OCI-M2 (cell line): ENCODE measurements at regions not wholly inside any gene's neighbourhood (a gene's known extent, or its start where the extent isn't known, plus 50 kb on each side); places are given as distances from the start of the nearest gene placed in this dataset.
"Not testable (repeated sequence)": the region's sequence is repeated elsewhere in the genome, so short reads cannot be mapped to it uniquely, and the experiment has no call there.

Experiments used
- DNase-seq: peaks from one replicate; lab custom pipeline; 2025; ENCODE audit not compliant: unreplicated experiment; lab: John Stamatoyannopoulos, UW

DNA sequence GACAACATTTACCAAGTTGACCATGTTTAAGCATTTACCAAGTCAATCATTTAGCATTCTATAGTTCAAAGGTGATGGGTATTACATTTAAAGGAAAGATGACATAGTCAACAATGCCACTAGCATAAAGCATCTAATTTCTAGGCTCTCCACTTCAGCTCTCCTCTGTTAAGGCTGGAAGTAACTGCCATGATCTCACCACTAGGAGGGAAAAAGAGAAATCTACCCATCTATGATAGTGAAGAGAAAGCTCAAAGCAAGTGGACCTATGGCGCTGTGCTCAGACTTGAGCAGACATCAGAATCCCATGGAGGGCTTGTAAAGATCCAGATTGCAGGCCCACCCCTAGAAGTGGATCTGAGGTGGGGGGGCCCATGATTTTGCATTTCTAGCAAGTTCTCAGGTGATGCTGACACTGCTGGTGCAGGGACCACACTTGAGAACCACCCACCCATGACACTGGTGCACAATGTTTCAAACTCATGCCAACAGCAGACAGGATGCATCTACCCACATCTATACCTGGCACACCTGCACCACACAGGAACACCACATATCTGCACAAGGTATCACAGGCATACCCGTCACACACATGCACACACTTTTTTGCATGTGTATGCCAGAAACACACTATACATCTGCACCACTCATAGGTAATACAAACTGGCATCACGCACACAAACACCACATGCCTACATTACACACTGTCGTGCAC, 392.9 kb upstream of the RUNX1 start:
- no peak for DNase-seq

DNA sequence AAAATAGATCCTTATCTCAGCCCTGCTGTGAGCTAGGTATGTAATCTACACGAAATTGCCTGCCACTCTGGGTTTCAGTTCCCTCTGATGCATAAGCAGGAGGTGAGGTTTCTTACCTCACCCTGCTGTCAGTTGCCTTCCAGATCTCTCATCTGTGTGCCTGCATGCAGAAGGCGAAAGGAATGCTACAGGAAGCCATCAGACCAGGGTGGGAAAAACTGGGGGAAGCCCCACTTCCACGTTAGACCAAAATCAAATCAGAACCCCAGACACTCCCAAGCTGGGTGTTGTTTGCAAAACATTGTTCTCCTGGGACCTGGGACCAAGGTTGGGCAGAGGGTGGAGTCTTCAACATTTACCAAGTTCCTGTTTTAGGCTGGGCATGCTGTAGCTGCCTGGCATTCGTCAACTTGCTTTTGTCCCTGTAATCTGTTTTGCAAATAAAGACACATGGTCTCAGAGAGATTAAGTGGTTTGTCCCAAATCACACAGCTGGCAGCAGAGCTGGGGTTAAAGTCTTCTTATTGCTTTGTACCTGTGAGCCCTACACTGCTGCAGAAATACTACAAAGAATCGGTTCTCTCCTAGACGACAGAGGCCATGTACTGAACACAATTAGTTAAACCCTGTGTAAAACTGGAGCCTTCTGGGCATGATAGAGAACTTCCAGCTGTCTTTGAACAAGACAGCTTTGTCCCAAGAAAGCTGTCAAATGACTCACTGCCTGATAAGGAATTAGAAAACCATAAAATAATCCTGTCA, 389.7 kb upstream of the RUNX1 start:
- no peak for DNase-seq

DNA sequence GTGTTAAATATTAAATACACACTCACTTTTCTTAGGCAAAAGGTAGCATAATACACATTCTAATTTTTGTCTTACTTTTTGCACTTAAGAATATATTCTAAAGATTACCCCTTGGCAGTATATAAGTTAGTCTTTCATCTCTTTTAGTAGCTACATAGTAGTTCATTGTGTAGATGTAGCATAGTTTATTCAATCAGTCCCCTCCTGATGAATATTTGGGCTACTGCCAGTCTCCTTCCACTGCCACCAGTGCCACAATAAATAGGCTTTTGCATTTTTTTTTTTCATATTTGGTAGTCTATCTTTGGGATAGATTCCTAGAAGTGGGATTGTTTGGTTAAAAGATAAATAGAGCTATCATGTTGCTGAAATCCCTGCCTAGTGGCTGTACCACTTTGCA, 388.8 kb upstream of the RUNX1 start:
- DNase-seq: no peak

DNA sequence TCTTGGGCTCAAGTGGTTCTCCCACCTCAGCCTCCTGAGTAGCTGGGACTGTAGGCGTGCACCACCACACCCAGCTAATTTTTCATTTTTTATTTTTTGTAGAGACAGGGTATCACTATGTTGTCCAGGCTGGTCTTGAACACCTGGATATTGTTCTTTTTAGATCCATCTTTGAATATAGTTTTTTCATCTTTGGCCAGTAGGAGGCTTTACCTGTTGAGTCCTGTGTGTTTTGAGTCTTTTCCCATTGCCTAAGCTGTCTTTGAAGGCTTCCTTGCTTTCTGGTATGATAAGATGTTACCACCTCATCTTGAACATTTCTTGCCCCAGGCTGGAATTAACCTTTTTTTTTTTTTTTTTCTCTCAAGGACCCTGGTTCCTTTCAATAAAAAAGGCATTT, 387.8 kb upstream of the RUNX1 start:
- no peak for DNase-seq

DNA sequence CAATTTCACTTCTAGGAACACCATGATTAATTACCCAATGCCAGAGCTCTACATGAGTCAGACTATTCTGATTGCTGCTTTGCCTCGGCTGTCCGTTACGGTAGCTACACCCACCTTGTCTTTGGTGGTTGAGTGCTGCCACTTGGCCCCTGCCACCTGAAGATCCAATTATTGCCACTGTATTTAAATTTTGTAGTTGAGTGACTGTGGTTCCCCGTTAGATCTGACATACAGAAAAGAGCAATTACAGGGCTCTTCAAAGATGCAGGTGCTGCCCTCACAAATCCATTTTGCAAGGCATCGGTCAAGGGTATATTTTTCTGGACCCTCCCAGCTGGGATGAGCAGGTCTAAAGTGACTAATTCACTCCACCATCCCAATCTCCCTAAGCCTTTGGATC, 383.5 kb upstream of the RUNX1 start:
- not testable (repeated sequence) for DNase-seq

DNA sequence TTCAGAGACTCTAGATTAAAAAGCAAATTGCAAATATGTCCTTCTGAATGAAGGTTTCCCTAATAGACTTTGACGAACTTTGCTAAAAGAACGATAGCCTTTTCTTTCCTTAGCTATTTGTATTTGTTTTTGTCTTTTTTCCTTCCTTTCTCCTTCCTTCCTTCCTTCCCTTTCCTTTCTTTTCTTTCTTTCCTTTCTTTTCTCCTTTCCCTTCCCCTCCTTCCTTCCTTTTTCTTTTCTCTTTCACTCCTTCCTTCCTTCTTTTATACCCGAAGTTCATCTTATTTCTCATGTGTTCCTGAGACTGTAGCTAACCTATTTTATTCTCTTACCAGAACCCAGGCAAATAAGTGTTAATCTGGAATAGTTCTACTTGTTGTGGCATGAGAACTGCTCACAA, 381.2 kb upstream of the RUNX1 start:
- no peak for DNase-seq

DNA sequence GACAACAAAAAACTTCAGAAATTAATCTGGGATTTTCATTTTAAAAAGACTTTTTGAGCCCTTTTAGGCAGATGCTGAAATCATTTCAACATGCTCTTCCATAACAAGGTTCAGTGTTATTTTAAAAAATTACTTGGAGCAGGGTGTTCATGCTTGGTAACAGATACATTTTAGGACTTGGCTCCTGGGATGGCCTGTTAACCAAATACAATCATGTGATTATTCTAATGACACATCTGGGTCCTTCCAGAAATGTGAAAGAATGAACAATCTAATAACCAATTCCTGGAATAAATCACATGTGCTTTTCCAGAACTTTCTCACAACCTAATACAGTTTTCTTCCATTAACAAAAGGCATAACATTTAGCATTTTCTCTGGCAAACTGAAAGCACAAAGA, 379.8 kb upstream of the RUNX1 start:
- DNase-seq: no peak

DNA sequence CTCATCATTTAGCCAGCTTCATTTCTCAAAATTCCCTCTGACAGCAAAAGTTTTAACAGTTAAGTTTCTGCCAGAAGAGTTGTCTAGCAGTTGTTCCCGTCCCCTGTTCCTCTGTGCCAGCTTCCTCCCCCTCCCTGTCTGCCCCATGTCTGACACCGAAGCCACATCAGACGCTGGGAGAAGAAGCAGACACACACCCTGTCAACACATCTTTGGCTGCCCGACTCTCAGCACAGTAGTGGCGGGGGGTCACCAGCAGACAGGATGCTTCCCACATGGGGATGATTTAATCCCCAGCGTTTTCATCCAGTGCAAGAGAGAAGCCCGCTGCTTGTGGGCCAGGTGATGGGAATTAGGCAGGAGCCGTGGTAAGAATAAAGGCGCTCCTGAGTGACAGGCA, 379.4 kb upstream of the RUNX1 start:
- no peak for DNase-seq

DNA sequence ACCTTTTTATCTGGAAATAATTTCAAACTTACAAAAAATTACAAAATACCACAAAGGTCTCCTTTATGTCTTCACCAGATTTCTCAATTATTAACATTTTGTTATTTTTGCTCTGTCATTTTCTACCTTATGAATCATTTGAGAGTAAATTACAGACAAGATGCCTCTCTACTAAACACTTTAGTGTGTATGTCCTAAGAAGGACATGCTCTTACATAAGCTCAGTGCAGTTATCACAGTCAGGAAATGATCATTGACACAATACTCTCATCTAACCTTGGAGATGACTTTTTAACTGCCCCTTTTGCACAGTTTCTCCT, 378.9 kb upstream of the RUNX1 start:
- DNase-seq: no peak

DNA sequence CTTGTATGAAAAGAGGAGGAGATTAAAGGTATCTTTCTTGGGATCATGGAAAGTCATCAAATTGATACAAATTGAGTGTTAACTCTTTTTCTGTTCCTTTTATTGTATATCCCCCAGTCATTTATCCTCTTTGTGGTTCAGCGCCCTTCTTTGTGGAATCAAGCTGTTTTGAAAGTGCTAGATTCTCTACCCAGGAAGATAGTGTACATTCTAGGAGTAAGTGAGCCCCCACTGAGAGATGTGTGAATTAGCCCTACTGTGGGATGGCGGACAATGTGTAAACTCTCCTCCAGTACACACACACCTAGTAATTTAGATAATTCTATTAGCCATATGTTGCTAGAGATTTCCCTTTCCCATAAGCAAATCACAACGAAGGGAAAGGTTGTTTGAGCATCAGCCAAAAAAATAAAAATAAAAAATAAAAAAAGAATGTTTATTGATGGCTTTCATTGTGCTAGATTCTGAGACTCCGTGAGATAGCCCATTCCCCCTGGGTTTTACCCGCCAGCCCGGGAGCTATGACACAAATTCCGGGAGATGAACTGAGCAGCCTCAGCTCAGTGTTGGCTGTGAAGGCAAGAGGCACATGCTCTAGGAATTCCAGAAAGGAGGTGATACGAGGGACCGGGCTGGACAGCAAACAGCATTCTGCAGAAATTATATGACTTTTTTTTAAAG, 378.4 kb upstream of the RUNX1 start:
- DNase-seq: no peak

DNA sequence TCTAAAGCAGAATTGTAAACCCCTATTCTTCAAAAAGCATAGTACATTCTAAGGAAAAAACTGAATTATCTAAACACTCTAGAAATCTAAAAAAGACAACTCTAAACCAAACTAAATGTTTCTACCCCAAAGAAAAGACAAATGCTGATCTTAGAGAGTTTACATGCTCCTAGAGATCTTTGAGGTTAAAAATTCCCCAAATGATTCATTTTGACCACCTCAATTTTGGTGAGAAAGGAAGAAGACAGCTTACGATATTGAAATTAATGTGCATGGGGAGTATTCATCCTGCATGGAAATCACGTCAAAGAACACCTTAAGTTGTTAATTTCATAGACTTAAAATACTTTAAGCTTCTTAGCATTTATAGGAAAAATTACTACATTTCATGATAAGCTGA, 377.8 kb upstream of the RUNX1 start:
- DNase-seq: no peak

DNA sequence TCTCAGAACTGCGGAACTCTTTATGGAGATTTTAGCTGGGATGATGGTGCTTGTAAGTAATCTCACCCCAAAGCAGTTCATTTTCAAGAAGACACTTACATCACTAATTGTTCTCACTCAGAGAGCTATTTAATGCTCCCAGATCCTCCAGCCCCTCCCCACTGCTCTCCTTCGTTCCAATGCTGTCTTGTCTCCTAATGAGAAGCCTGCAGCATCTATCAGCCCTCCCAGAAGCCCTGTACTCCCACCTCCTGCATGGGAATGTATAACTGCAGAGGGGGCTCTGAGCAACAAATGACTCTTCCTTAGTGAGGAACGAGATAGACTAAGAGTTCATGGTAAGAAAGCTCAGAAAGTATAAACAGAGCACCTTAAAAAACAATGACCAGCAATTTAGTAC, 377.4 kb upstream of the RUNX1 start:
- no peak for DNase-seq

DNA sequence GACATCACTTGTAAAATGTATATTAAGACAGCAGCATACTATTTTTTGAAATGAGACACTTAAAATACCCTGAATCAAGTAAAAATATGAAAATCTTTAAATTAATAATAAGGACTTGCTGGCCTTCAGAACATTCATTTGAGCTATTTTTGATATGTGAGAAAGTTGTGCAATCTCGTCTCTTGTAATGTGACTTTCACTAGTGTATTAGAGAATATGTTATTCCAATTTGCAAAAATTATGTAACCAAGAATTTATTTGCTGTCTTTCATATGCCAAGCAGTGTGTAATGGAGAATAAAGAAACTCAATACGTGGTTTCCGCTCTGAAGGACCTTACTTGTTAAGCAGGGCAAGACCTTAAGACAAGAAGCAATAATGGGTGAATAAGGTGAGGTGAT, 375.0 kb upstream of the RUNX1 start:
- no peak for DNase-seq

DNA sequence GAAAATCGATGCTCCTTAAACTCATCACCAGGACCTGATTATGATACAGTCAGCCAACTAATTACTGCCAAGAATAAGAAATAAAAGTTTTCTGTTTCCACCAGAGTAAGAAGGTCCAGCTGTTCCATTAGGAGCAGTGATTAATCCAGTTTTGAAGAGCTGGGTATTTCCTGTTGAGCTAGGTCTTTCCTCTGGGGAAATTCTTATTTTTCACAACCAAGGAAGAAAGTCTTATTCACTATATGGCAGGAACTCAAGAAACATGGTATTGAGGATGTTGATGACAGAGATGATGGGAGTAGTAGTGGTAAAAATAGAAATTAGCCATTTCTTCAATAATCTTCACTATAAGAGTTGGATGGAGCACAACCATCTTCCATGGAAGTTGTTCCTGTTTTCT, 374.6 kb upstream of the RUNX1 start:
- DNase-seq: no peak

DNA sequence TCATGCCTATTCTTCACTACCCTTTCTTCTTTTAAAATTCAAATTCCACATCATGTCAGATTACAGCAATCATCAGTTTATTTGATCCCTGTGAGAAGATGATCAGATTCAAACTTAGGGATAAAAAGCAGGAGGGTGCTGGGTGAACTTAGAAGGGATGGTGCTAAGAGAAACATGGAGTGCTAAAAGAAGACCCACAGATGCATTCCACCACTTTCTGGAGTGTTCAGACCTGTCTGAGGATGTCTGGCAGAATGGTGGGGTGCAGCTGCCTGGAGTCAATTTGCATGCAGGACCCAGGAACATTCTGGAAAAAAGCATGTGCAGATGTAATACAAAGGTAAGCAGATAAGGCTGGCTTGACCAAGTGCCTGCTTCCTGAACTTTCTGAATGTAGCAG, 372.9 kb upstream of the RUNX1 start:
- no peak for DNase-seq

DNA sequence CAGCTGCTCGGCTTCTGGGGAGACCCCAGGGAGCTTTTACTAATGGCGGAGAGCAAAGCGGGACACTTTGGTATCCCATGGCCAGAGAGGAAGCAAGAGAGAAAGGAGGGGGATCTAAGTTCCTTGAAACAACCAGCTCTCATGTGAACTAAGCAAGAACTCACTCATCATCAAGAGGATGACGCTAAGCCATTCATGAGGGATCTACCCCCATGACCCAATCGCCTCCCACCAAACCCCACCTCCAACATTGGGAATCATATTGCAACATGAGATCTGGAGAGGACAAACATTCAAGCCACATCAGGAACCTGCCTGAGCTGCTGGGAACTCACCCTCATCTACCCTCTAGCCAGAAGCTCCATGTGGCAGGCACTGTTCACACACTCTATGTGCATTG, 372.1 kb upstream of the RUNX1 start:
- DNase-seq: no peak

DNA sequence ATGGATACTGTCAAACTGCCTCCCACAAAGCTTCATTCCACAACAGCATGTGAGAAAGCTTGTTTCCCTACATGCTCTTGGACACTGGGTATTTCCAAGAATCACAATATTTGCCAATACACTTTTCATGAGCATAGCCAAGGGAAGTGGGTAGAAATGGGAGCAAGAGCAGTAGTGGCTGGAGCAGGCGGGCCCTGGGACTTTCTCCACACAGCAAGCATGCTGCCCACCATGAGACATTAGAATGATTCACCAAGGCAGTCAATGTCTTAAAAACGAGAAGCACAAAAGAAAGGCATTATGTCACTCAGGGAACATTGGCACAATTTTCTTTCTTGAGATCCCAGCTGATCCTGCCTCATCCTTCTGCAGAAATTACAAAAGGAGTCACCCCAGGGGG, 371.6 kb upstream of the RUNX1 start:
- no peak for DNase-seq

DNA sequence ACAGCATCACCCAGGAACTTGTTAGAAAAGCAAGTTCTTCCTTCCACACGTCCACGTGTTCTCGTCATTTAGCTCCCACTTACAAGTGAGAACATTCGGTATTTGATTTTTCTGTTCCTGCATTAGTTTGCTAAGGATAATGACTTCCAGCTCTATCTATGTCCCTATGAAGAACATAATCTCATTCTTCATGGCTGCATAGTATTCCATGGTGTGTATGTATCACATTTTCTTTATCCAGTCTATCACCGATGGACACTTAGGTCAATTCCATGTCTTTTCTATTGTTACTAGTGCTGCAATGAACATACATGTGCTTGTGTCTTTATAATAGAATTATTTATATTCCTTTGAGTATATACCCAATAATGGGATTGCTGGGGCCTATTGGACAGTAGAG, 368.7 kb upstream of the RUNX1 start:
- no peak for DNase-seq

DNA sequence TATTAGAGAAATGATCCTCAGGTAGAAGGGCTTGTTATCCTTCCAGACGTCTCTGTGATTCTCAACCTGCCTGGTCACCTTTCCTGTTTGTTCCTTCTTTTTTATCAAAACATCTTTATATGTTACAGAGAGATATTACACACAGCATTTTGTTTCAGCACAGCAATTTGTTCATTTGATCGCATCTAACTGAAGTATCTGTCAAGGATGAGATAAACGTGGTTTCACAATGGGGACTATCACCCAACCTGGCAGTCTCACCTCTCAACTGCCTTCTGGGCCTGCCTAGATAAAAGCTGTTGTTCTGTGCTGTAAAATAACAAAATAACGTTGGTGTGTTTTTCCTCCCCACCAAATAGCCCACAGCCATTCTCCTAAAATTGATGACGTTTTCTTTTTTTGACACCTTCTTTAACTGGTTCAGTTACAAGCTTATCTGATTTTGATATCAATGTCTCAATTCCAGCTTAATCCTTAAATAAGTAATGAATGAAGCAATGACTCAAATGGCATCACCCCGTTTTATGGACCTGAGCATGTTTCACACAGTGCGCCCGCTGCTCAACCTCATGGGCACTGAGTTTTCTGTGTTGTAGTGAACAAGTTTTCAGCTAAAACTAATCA, 367.9 kb upstream of the RUNX1 start:
- no peak for DNase-seq

DNA sequence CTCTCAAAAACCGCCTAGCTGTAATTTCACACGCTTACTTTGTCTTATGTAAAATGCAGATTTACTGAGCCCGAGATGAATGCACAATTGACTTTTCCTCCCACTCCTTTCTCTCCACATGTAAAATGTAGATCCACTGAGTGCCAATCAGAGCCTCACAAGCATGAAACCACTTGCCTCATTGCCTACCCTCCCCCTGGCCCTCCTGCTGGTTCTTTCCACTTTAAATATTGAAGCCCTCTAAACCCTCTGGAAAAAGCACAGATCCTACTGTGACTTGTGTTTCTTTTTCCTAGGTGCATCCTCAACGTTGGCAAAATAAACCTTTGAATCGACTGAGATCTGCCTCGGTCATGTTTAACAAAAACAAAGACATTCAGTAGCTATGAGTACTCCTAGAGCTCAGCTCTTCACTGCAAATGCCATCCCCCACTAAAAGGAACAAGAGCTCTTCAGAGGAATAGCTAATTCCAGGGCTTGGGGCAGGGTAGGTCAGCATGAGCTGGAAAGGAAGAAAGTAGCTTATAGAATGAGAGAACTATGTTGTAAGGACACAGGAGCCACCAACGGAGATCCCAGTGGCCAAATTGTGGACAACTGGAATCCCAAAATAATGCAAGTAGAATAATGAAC, 365.5 kb upstream of the RUNX1 start:
- no peak for DNase-seq

DNA sequence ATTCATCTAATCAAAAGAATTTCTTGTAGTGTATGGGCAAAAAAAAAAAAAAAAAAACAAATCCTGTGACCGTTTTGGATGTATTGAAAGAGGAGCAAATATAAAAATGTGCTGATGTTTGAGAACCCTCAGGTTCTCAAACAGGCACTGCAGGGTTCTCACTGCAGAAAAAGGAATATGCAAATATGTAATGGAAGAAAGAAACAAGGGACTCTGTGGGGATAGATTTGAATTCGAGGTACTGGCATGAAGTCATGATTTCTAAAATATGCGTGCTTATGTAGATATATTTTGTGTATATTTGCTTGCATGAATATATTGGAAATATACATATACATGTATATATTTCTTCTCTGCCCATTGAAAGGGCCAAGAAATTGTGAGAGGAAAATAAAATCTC, 365.0 kb upstream of the RUNX1 start:
- DNase-seq: no peak

DNA sequence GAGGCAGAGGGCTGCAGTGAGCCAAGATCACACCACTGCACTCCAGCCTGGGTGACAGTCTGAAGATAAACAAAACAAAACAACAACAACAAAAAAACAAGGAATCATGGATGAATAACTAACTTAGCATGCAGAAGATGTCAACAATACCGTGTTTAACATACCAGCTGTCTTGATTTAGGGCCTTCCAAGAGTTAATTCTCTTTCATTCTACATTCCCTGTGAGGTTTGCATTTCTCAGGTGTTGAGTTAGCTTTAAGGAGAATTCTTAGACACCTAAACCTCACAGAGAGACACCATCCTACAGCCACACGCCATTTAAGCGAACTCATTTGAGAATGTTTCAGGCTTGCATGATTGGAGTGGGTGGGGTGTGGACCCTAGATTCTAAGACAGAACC, 363.1 kb upstream of the RUNX1 start:
- DNase-seq: no peak
